K562 (cell line): ENCODE measurements at regions not wholly inside any gene's neighbourhood (a gene's known extent, or its start where the extent isn't known, plus 50 kb on each side); places are given as distances from the start of the nearest gene placed in this dataset.

ENCODE experiments used
- ATAC-seq: fragments of 200-7000 bp; cut with Tn5 transposase; 3 replicates; pipeline ENCODE4 v1.9.1; 2020; ENCODE audit warnings: moderate library complexity
- BruUV-seq: library from RNA; stranded (reverse); fragments of 400-500 nt; replicated peaks from 2 replicates; lab custom pipeline; 2021; lab: Mats Ljungman, UMichigan
- CTCF ChIA-PET: fragments of 300-600 bp; formaldehyde crosslinking; extraction: SDS; loops from one replicate; lab custom pipeline; 2021; ENCODE audit warnings: low intra/inter-chr PET ratio; lab: Yijun Ruan, JAX
- POLR2A ChIA-PET: fragments of 300-600, 350-650 bp; sonication (Branson Sonifier 250); formaldehyde crosslinking; extraction: SDS; loops from one replicate; lab custom pipeline; 2021; ENCODE audit warnings: antibody characterized with exemption, inconsistent platforms; lab: Yijun Ruan, JAX
- DNase-seq, 4 experiments: peaks; one replicate each; pipeline versions ENCODE4 v3.0.0 to v3.0.0-alpha.2; 2011 to 2018; ENCODE audit warnings: low spot score in 3 of 4, mixed read lengths in 3 of 4; ENCODE audit errors: extremely low read depth in 1 of 4
- FAIRE-seq: peaks from 2 replicates; lab custom pipeline; 2011; peaks lifted over from hg19 to GRCh38; lab: Jason Lieb, UNC
- H2AFZ ChIP-seq: 2 replicates; pipeline ENCODE4 v1.6.0; 2011; ENCODE audit warnings: low read depth, low read length, control low read depth, inconsistent platforms
- H3K27ac ChIP-seq: fragments of 200-600 bp; 3 replicates; pipeline ENCODE4 v1.8.0; 2011; ENCODE audit warnings: low read depth, mild to moderate bottlenecking, control low read depth, inconsistent platforms, low read length, moderate library complexity, mixed read lengths; ENCODE audit errors: extremely low read depth
- H3K27me3 ChIP-seq, 2 experiments: fragments of 300-600 bp in 1 of 2; 2 replicates in 1 of 2; 3 replicates in 1 of 2; pipeline versions ENCODE4 v1.6.0 to v1.8.0; 2011; ENCODE audit warnings: inconsistent platforms in 2 of 2, low read length in 2 of 2, mild to moderate bottlenecking in 1 of 2, mixed read lengths in 1 of 2, moderate library complexity in 1 of 2; ENCODE audit not compliant: control insufficient read depth in 2 of 2, insufficient read depth in 2 of 2
- H3K36me3 ChIP-seq: fragments of 300-600 bp; 3 replicates; pipeline ENCODE4 v1.8.0; 2011; ENCODE audit warnings: mild to moderate bottlenecking, low read length, inconsistent platforms; ENCODE audit not compliant: control insufficient read depth, insufficient read depth
- H3K4me1 ChIP-seq, 2 experiments: fragments of 200-600 bp in 1 of 2; replicated peaks in 1 of 2; 2 replicates in 1 of 2; 3 replicates in 1 of 2; pipeline versions ENCODE4 v1.5.1 to v1.8.0; 2011; ENCODE audit warnings: inconsistent platforms in 2 of 2, low read length in 2 of 2, mild to moderate bottlenecking in 1 of 2, mixed read lengths in 1 of 2, moderate library complexity in 1 of 2; ENCODE audit not compliant: control insufficient read depth in 2 of 2, insufficient read depth in 2 of 2
- H3K4me2 ChIP-seq: 2 replicates; pipeline ENCODE4 v1.6.1; 2011; ENCODE audit warnings: low read length, control low read depth, inconsistent platforms, mixed read lengths; ENCODE audit not compliant: insufficient read depth
- H3K4me3 ChIP-seq: fragments of 200-600 bp; sonication (generic), shearing (Covaris generic); 2 replicates; pipeline ENCODE4 v1.5.1; 2016; ENCODE audit warnings: control low read depth, inconsistent platforms
- H3K79me2 ChIP-seq: fragments of 200-600 bp; 3 replicates; pipeline ENCODE4 v1.8.0; 2011; ENCODE audit warnings: low read length, inconsistent platforms; ENCODE audit not compliant: control insufficient read depth, insufficient read depth
- H3K9ac ChIP-seq, 2 experiments: 2 replicates each; pipeline versions ENCODE4 v1.6.0 to v1.6.1; 2011; ENCODE audit warnings: low read depth in 2 of 2, low read length in 2 of 2, control low read depth in 1 of 2, inconsistent platforms in 1 of 2, mild to moderate bottlenecking in 1 of 2, mixed read lengths in 1 of 2; ENCODE audit not compliant: insufficient read depth in 1 of 2
- H3K9me1 ChIP-seq: one replicate; pipeline ENCODE4 v1.6.0; 2011; ENCODE audit warnings: inconsistent platforms, mild to moderate bottlenecking, low read length, moderate library complexity; ENCODE audit not compliant: control insufficient read depth, insufficient read depth
- H3K9me3 ChIP-seq: replicated peaks from 2 replicates; pipeline ENCODE4 v1.5.1; 2011; ENCODE audit warnings: low read depth, low read length, inconsistent platforms; ENCODE audit not compliant: control insufficient read depth, insufficient read depth
- H4K20me1 ChIP-seq: replicated peaks from 2 replicates; pipeline ENCODE4 v1.6.1; 2011; ENCODE audit warnings: low read length, inconsistent platforms, mixed read lengths; ENCODE audit not compliant: control insufficient read depth, insufficient read depth
- ADNP ChIP-seq: fragments of 200-800 bp; sonication (Bioruptor generic); IDR thresholded peaks from 2 replicates; pipeline ENCODE4 v1.6.1; 2016; ENCODE audit warnings: missing genetic modification characterization, missing compliant biosample characterization
- CHD2 ChIP-seq: IDR thresholded peaks from 2 replicates; pipeline ENCODE4 v1.6.1; 2011; ENCODE audit warnings: low read depth, low read length
- FOXA3 ChIP-seq, 2 experiments: fragments of 450-650 bp in 1 of 2; sonication (generic) in 1 of 2; formaldehyde crosslinking; IDR thresholded peaks in 1 of 2; conservative IDR thresholded peaks in 1 of 2; 2 replicates each; pipeline versions ENCODE4 v1.4.0 to v1.8.0; 2020 to 2022; ENCODE audit warnings: mild to moderate bottlenecking in 2 of 2, missing genetic modification reagents in 1 of 2
- KAT2B ChIP-seq: IDR thresholded peaks from one replicate; pipeline ENCODE4 v1.6.1; 2012; ENCODE audit warnings: low read depth, mild to moderate bottlenecking, control low read depth, inconsistent platforms, low read length, moderate library complexity
- KLF10 ChIP-seq: fragments of 250-450 bp; sonication (Bioruptor Pico); IDR thresholded peaks from 2 replicates; pipeline ENCODE4 v1.6.1; 2021; ENCODE audit warnings: matching md5 sums
- MIER1 ChIP-seq: fragments of 450-650 bp; IDR thresholded peaks from 2 replicates; pipeline ENCODE4 v1.6.1; 2016; ENCODE audit warnings: antibody characterized with exemption, mild to moderate bottlenecking, low read depth
- MYNN ChIP-seq, 2 experiments: sonication (generic); formaldehyde crosslinking in 1 of 2; IDR thresholded peaks; 2 replicates each; pipeline versions ENCODE4 v1.5.0 to v1.6.1; 2016 to 2020; ENCODE audit warnings: antibody characterized with exemption in 1 of 2, missing genetic modification reagents in 1 of 2
- NFE2 ChIP-seq: IDR thresholded peaks from 2 replicates; pipeline ENCODE4 v1.6.1; 2014; ENCODE audit warnings: antibody characterized with exemption, low read depth
- POLR2G ChIP-seq: fragments of 200-400 bp; formaldehyde crosslinking; IDR thresholded peaks from 2 replicates; pipeline ENCODE4 v1.6.1; 2017; ENCODE audit warnings: low read depth, mild to moderate bottlenecking, antibody characterized with exemption, low read length, moderate library complexity
- RBBP5 ChIP-seq: fragments of 200-600 bp; sonication (generic); IDR thresholded peaks from 2 replicates; pipeline ENCODE4 v1.6.1; 2012; ENCODE audit warnings: borderline replicate concordance, mild to moderate bottlenecking, low read length, control low read depth, inconsistent platforms; ENCODE audit not compliant: insufficient read depth, poor library complexity, severe bottlenecking
- RHOXF2B ChIP-seq: fragments of 250-450 bp; sonication (Bioruptor Pico); conservative IDR thresholded peaks from 2 replicates; pipeline ENCODE4 v1.5.1; 2021
- RNF219 ChIP-seq: fragments of 250-450 bp; sonication (Bioruptor Pico); IDR thresholded peaks from 2 replicates; pipeline ENCODE4 v1.5.0; 2022; ENCODE audit warnings: mild to moderate bottlenecking
- SAFB ChIP-seq: fragments of 200-400 bp; formaldehyde crosslinking; IDR thresholded peaks from 2 replicates; pipeline ENCODE4 v1.6.1; 2017; ENCODE audit warnings: low read depth, low read length, borderline replicate concordance
- SMARCA4 ChIP-seq: fragments of 450-650 bp; IDR thresholded peaks from 2 replicates; pipeline ENCODE4 v1.6.1; 2016
- SMARCA5 ChIP-seq: fragments of 450-650 bp; IDR thresholded peaks from 2 replicates; pipeline ENCODE4 v1.6.1; 2016
- THAP12 ChIP-seq: fragments of 250-450 bp; sonication (Bioruptor Pico); IDR thresholded peaks from 2 replicates; pipeline ENCODE4 v1.9.0; 2021; ENCODE audit warnings: mild to moderate bottlenecking, inconsistent platforms
- ZC3H8 ChIP-seq: fragments of 450-650 bp; IDR thresholded peaks from 2 replicates; pipeline ENCODE4 v1.6.1; 2017
- ZNF197 ChIP-seq: fragments of 200-800 bp; sonication (Bioruptor generic); IDR thresholded peaks from 2 replicates; pipeline ENCODE4 v1.6.1; 2016; ENCODE audit warnings: low read depth, missing genetic modification characterization, missing compliant biosample characterization
- ZNF263 ChIP-seq: sonication (generic); formaldehyde crosslinking; IDR thresholded peaks from 2 replicates; pipeline ENCODE4 v1.8.0; 2022; ENCODE audit warnings: mild to moderate bottlenecking, missing genetic modification reagents, borderline replicate concordance
- ZNF586 ChIP-seq: fragments of 450-650 bp; formaldehyde crosslinking; conservative IDR thresholded peaks from 2 replicates; pipeline ENCODE4 v1.4.0; 2020; ENCODE audit warnings: mild to moderate bottlenecking, moderate library complexity
- ZNF780A ChIP-seq: fragments of 250-450 bp; sonication (Bioruptor Pico); IDR thresholded peaks from 2 replicates; pipeline ENCODE4 v1.5.0; 2021; ENCODE audit warnings: mild to moderate bottlenecking
- WGBS: fragments of 100-300 bp; shearing (Covaris generic); methylation state at CpG from one replicate; pipeline ENCODE4 v1.1.6; 2016; ENCODE audit warnings: low coverage, mixed read lengths; ENCODE audit not compliant: insufficient coverage; ENCODE audit errors: missing lambda C conversion rate; 5-methylcytosine and 5-hydroxymethylcytosine counted together
- in situ Hi-C: fragments of 300-500 bp; cut with MboI; formaldehyde crosslinking; loops from 4 replicates; pipeline ENCODE4 v1.15.0; 2018; ENCODE audit warnings: inconsistent platforms, mixed read lengths
- intact Hi-C: fragments of 100-400 bp; cut with micrococcal nuclease; formaldehyde crosslinking; loops from 2 replicates; pipeline ENCODE4 v1.14.2; 2022

- TF ChIP-seq RHOXF2B (CRISPR knock-in tag) (no peak), SMARCA4 (no peak), POLR2G (no peak), ZNF780A (CRISPR knock-in tag) (no peak), SAFB (no peak), NFE2 (no peak), KLF10 (CRISPR knock-in tag) (no peak), SMARCA5 (no peak), ZNF263 (no peak), ZNF586 (CRISPR knock-in tag) (no peak)
These were observed 133.2 kb upstream of the MARCHF11 start (continued) for GRCh38 chr5:16312785-16313184.

GRCh38 chr5:16311666-16312065 lies 132.1 kb upstream of the MARCHF11 start:
- no peaks in the 10 kb centered on the region for H3K27me3 ChIP-seq
- H2AFZ ChIP-seq = no peak overlapping the region
- no peak overlapping the region for H3K4me3 ChIP-seq
- intact Hi-C loops (no loop called here), in situ Hi-C loops (no loop called here)
- no peaks in the 10 kb centered on the region for H3K36me3 ChIP-seq
- no peak overlapping the region for H3K9ac ChIP-seq
- no TSS peak for BruUV-seq
- H3K9me3 ChIP-seq = no peaks in the 10 kb centered on the region
- no peak for TF ChIP-seq ZNF197 (CRISPR knock-in tag)
- no peak for TF ChIP-seq THAP12 (CRISPR knock-in tag)
- TF ChIP-seq ADNP (tag) = no peak
- no peak for TF ChIP-seq FOXA3 (CRISPR knock-in tag; conservative IDR thresholded peaks at IDR 0.05 in 1 of 2, IDR thresholded peaks at IDR 0.05 in 1 of 2)
- no peak for TF ChIP-seq RBBP5
- no peak for TF ChIP-seq KAT2B
- TF ChIP-seq CHD2 = no peak
- no peak for TF ChIP-seq ZC3H8
- TF ChIP-seq MYNN (IDR thresholded peaks at IDR 0.05) = no peak
- TF ChIP-seq MYNN (CRISPR knock-in tag; IDR thresholded peaks at IDR 0.05) = no peak
- no peak for TF ChIP-seq RNF219 (CRISPR knock-in tag)
- no peak for TF ChIP-seq MIER1
- POLR2A ChIA-PET = interaction anchor here (0.9 kb wide), 1 partner anchor 843 kb away, joined by 4 read pairs; no protein-coding TSS in a partner anchor
- DNase-seq = no peak
- no peak for ATAC-seq
- CTCF ChIA-PET = no interaction called here
- FAIRE-seq = no peak
- no peaks in the 10 kb centered on the region for H3K79me2 ChIP-seq
- no peaks in the 10 kb centered on the region for H3K4me1 ChIP-seq
- H3K4me2 ChIP-seq = no peak overlapping the region
- 0% methylated on average over 2 of the region's 2 CpGs for WGBS
- H4K20me1 ChIP-seq = no peaks in the 10 kb centered on the region
- H3K9me1 ChIP-seq = no peaks in the 10 kb centered on the region
- no peak overlapping the region for H3K27ac ChIP-seq
